GM23338 (cell line): ENCODE measurements at regions not wholly inside any gene's neighbourhood (a gene's known extent, or its start where the extent isn't known, plus 50 kb on each side); places are given as distances from the start of the nearest gene placed in this dataset.

Experiments used
- ATAC-seq: fragments of 200-7000 bp; cut with Tn5 transposase; 3 replicates; pipeline ENCODE4 v1.9.1; 2020
- DNase-seq: peaks from one replicate; pipeline ENCODE4 v3.0.0-alpha.2; 2015; ENCODE audit warnings: low spot score
- H2AFZ ChIP-seq: fragments of 200-600 bp; sonication (generic); 2 replicates; pipeline ENCODE4 v1.8.0; 2016; ENCODE audit warnings: antibody characterized with exemption, mild to moderate bottlenecking, moderate library complexity
- H3F3A ChIP-seq: fragments of 200-600 bp; sonication (generic); replicated peaks from 2 replicates; pipeline ENCODE4 v1.8.0; 2017; ENCODE audit warnings: antibody characterized with exemption, mixed run types, low read depth
- H3K27ac ChIP-seq: fragments of 200-600 bp; sonication (generic); 2 replicates; pipeline ENCODE4 v1.6.1; 2016; ENCODE audit warnings: low read depth
- H3K27me3 ChIP-seq: fragments of 200-600 bp; sonication (generic); 2 replicates; pipeline ENCODE4 v1.8.0; 2016; ENCODE audit warnings: mild to moderate bottlenecking, mixed run types, moderate library complexity; ENCODE audit not compliant: insufficient read depth
- H3K36me3 ChIP-seq: fragments of 200-600 bp; sonication (generic); 2 replicates; pipeline ENCODE4 v1.8.0; 2016; ENCODE audit warnings: mild to moderate bottlenecking; ENCODE audit not compliant: insufficient read depth
- H3K4me1 ChIP-seq: fragments of 200-600 bp; sonication (generic); 2 replicates; pipeline ENCODE4 v1.8.0; 2016; ENCODE audit warnings: mild to moderate bottlenecking, moderate library complexity; ENCODE audit not compliant: insufficient read depth
- H3K4me2 ChIP-seq: fragments of 200-600 bp; sonication (generic); 2 replicates; pipeline ENCODE4 v1.7.1; 2017; ENCODE audit warnings: mixed run types
- H3K4me3 ChIP-seq: fragments of 200-600 bp; sonication (generic); 2 replicates; pipeline ENCODE4 v1.6.1; 2016; ENCODE audit warnings: mixed run types
- H3K79me2 ChIP-seq: fragments of 200-600 bp; sonication (generic); replicated peaks from 2 replicates; pipeline ENCODE4 v1.8.0; 2017; ENCODE audit warnings: mild to moderate bottlenecking; ENCODE audit not compliant: insufficient read depth
- H3K9me2 ChIP-seq: fragments of 200-600 bp; sonication (generic); 2 replicates; pipeline ENCODE4 v1.8.0; 2017; ENCODE audit not compliant: insufficient read depth
- H4K20me1 ChIP-seq: fragments of 200-600 bp; sonication (generic); replicated peaks from 2 replicates; pipeline ENCODE4 v1.8.0; 2017; ENCODE audit warnings: mild to moderate bottlenecking; ENCODE audit not compliant: insufficient read depth
- H3K27ac Mint-ChIP-seq: 2 replicates; pipeline ENCODE4 v1.8.0; 2020; ENCODE audit warnings: inconsistent platforms, mild to moderate bottlenecking, moderate library complexity, mixed read lengths
- H3K27me3 Mint-ChIP-seq: 3 replicates; pipeline ENCODE4 v1.8.0; 2022; ENCODE audit warnings: low read depth, mild to moderate bottlenecking, moderate library complexity, mixed read lengths, inconsistent platforms; ENCODE audit not compliant: insufficient read depth, poor library complexity
- H3K36me3 Mint-ChIP-seq: 3 replicates; pipeline ENCODE4 v1.8.0; 2021; ENCODE audit warnings: low read depth, mild to moderate bottlenecking, inconsistent platforms, moderate library complexity, mixed read lengths
- H3K4me1 Mint-ChIP-seq: 3 replicates; pipeline ENCODE4 v1.8.0; 2020; ENCODE audit warnings: mild to moderate bottlenecking, inconsistent platforms, mixed read lengths
- H3K4me3 Mint-ChIP-seq: 3 replicates; pipeline ENCODE4 v1.8.0; 2021; ENCODE audit warnings: moderate library complexity, mild to moderate bottlenecking, inconsistent platforms, mixed read lengths
- H3K9me3 Mint-ChIP-seq: 3 replicates; pipeline ENCODE4 v1.8.0; 2020; ENCODE audit warnings: moderate library complexity, mild to moderate bottlenecking, inconsistent platforms, mixed read lengths
- CREB1 ChIP-seq: fragments of 250-450 bp; sonication (Bioruptor Pico); IDR thresholded peaks from 2 replicates; pipeline ENCODE4 v1.5.0; 2020; ENCODE audit warnings: low read depth, mild to moderate bottlenecking, moderate library complexity
- EZH2 ChIP-seq: fragments of 200-600 bp; sonication (generic); IDR thresholded peaks from one replicate; pipeline ENCODE4 v1.8.0; 2017; ENCODE audit warnings: antibody characterized with exemption, mild to moderate bottlenecking, low read depth; ENCODE audit not compliant: unreplicated experiment
- JUNB ChIP-seq: IDR thresholded peaks from one replicate; pipeline ENCODE4 v1.6.1; 2016; ENCODE audit warnings: antibody characterized with exemption; ENCODE audit not compliant: unreplicated experiment
- POLR2AphosphoS5 ChIP-seq: IDR thresholded peaks from 2 replicates; pipeline ENCODE4 v1.6.1; 2016; ENCODE audit warnings: antibody characterized with exemption, low read depth
- STAT1 ChIP-seq: IDR thresholded peaks from one replicate; pipeline ENCODE4 v1.6.1; 2016; ENCODE audit warnings: antibody characterized with exemption; ENCODE audit not compliant: unreplicated experiment
- ZNF114 ChIP-seq: fragments of 250-450 bp; sonication (Bioruptor Pico); IDR thresholded peaks from 2 replicates; pipeline ENCODE4 v1.5.0; 2020; ENCODE audit warnings: mild to moderate bottlenecking, moderate library complexity
- ZNF331 ChIP-seq: fragments of 250-450 bp; sonication (Bioruptor Pico); IDR thresholded peaks from 2 replicates; pipeline ENCODE4 v1.5.0; 2020; ENCODE audit warnings: low read depth, mild to moderate bottlenecking, moderate library complexity
- TF ChIP-seq, protein P1 (sequence below): fragments of 250-450 bp; sonication (Bioruptor Pico); IDR thresholded peaks from 2 replicates; pipeline ENCODE4 v1.5.0; 2020; ENCODE audit warnings: mild to moderate bottlenecking, moderate library complexity
- TF ChIP-seq, protein P2 (sequence below): IDR thresholded peaks from one replicate; pipeline ENCODE4 v1.6.1; 2018; ENCODE audit warnings: antibody characterized with exemption; ENCODE audit not compliant: unreplicated experiment
- TF ChIP-seq, protein P3 (sequence below): IDR thresholded peaks from 2 replicates; pipeline ENCODE4 v1.6.1; 2016; ENCODE audit warnings: antibody characterized with exemption

DNA sequence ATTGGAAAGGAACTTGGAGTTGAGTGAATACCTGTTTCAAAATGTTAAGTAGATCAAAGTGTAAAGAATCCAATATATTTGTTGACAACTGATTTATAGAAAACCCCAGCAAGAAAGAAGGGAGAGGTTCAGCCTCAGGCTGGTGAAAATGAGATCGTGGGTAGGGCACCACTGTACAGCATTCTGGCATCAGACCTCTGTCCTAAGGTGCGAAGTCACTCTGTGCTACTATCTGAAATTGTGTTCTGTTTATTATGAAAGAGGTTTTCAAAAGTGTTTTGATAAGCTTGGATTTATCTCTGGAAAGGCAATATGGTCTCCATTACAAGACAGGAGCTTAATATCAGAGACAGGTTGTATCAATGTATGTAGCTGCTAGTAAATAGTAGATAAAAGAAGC is 80.5 kb upstream of the MAP4K3 start:
- H3K27me3 ChIP-seq, result no peaks in the 10 kb centered on the region
- H3K4me2 ChIP-seq, result peak overlapping the region; percentile 29; the same call in 1 of the 2 replicates
- peak overlapping the region; percentile 94 for H3K27ac ChIP-seq
- TF ChIP-seq JUNB, result no peak
- TF ChIP-seq POLR2AphosphoS5, result no peak
- TF ChIP-seq ZNF331 (CRISPR knock-in tag), result no peak
- no peak for TF ChIP-seq CREB1 (CRISPR knock-in tag)
- no peak for TF ChIP-seq ZNF114 (CRISPR knock-in tag)
- H3K36me3 ChIP-seq, result peaks cover 22% of the 10 kb centered on the region
- Mint-ChIP-seq H3K36me3 (peaks cover 38% of the 10 kb centered on the region), H3K4me3 (no peak overlapping the region; the same call in 2 of the 3 replicates), H3K4me1 (peaks cover 46% of the 10 kb centered on the region), H3K27ac (no peak overlapping the region), H3K9me3 (peaks cover 27% of the 10 kb centered on the region), H3K27me3 (peaks cover 12% of the 10 kb centered on the region)
- ATAC-seq (no peak), DNase-seq (no peak)
- peaks cover 14% of the 10 kb centered on the region; the same call in 1 of the 2 replicates for H3F3A ChIP-seq
- no peak overlapping the region for H3K4me3 ChIP-seq
- H4K20me1 ChIP-seq, result no peaks in the 10 kb centered on the region
- peaks cover 36% of the 10 kb centered on the region for H3K4me1 ChIP-seq
- H2AFZ ChIP-seq, result no peak overlapping the region
- H3K79me2 ChIP-seq, result no peaks in the 10 kb centered on the region
- no peaks in the 10 kb centered on the region; the same call in 1 of the 2 replicates for H3K9me2 ChIP-seq

DNA sequence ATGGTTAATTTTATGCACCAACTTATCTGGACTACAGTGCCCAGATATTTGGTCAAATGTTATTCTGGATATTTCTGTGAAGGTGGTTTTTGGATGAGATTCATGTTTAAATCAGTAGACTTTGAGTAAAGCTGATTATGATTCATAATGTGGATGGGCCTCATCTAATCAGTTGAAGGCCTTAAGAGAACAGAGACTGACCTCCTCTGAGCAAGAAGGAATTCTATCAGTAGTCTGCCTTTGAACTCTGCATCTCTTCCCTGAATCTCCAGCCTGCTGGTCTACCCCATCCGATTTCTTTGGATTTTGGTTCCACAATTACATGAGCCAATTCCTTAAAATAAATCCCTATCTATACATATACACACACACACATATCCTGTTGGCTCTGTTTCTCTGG is 82.8 kb upstream of the MAP4K3 start:
- no peak overlapping the region for H3K4me3 Mint-ChIP-seq
- Histone ChIP-seq H3K27me3 (no peaks in the 10 kb centered on the region), H3K9me2 (no peaks in the 10 kb centered on the region; the same call in 1 of the 2 replicates), H3K4me1 (peaks cover 39% of the 10 kb centered on the region), H2AFZ (no peak overlapping the region), H3K4me2 (no peak overlapping the region), H3K36me3 (peaks cover 24% of the 10 kb centered on the region), H3K79me2 (no peaks in the 10 kb centered on the region), H4K20me1 (no peaks in the 10 kb centered on the region), H3K4me3 (no peak overlapping the region), H3K27ac (no peak overlapping the region), H3F3A (peaks cover 8% of the 10 kb centered on the region; the same call in 1 of the 2 replicates)
- no peak for ATAC-seq
- H3K4me1 Mint-ChIP-seq, result peaks cover 37% of the 10 kb centered on the region
- peaks cover 7% of the 10 kb centered on the region for H3K27me3 Mint-ChIP-seq
- H3K9me3 Mint-ChIP-seq, result peaks cover 28% of the 10 kb centered on the region
- peaks cover 48% of the 10 kb centered on the region for H3K36me3 Mint-ChIP-seq
- H3K27ac Mint-ChIP-seq, result no peak overlapping the region
- no peak for DNase-seq
- TF ChIP-seq EZH2 (no peak), POLR2AphosphoS5 (no peak), JUNB (no peak), STAT1 (no peak), ZNF331 (CRISPR knock-in tag) (no peak), ZNF114 (CRISPR knock-in tag) (no peak), CREB1 (CRISPR knock-in tag) (no peak)
- TF ChIP-seq, protein P1, sequence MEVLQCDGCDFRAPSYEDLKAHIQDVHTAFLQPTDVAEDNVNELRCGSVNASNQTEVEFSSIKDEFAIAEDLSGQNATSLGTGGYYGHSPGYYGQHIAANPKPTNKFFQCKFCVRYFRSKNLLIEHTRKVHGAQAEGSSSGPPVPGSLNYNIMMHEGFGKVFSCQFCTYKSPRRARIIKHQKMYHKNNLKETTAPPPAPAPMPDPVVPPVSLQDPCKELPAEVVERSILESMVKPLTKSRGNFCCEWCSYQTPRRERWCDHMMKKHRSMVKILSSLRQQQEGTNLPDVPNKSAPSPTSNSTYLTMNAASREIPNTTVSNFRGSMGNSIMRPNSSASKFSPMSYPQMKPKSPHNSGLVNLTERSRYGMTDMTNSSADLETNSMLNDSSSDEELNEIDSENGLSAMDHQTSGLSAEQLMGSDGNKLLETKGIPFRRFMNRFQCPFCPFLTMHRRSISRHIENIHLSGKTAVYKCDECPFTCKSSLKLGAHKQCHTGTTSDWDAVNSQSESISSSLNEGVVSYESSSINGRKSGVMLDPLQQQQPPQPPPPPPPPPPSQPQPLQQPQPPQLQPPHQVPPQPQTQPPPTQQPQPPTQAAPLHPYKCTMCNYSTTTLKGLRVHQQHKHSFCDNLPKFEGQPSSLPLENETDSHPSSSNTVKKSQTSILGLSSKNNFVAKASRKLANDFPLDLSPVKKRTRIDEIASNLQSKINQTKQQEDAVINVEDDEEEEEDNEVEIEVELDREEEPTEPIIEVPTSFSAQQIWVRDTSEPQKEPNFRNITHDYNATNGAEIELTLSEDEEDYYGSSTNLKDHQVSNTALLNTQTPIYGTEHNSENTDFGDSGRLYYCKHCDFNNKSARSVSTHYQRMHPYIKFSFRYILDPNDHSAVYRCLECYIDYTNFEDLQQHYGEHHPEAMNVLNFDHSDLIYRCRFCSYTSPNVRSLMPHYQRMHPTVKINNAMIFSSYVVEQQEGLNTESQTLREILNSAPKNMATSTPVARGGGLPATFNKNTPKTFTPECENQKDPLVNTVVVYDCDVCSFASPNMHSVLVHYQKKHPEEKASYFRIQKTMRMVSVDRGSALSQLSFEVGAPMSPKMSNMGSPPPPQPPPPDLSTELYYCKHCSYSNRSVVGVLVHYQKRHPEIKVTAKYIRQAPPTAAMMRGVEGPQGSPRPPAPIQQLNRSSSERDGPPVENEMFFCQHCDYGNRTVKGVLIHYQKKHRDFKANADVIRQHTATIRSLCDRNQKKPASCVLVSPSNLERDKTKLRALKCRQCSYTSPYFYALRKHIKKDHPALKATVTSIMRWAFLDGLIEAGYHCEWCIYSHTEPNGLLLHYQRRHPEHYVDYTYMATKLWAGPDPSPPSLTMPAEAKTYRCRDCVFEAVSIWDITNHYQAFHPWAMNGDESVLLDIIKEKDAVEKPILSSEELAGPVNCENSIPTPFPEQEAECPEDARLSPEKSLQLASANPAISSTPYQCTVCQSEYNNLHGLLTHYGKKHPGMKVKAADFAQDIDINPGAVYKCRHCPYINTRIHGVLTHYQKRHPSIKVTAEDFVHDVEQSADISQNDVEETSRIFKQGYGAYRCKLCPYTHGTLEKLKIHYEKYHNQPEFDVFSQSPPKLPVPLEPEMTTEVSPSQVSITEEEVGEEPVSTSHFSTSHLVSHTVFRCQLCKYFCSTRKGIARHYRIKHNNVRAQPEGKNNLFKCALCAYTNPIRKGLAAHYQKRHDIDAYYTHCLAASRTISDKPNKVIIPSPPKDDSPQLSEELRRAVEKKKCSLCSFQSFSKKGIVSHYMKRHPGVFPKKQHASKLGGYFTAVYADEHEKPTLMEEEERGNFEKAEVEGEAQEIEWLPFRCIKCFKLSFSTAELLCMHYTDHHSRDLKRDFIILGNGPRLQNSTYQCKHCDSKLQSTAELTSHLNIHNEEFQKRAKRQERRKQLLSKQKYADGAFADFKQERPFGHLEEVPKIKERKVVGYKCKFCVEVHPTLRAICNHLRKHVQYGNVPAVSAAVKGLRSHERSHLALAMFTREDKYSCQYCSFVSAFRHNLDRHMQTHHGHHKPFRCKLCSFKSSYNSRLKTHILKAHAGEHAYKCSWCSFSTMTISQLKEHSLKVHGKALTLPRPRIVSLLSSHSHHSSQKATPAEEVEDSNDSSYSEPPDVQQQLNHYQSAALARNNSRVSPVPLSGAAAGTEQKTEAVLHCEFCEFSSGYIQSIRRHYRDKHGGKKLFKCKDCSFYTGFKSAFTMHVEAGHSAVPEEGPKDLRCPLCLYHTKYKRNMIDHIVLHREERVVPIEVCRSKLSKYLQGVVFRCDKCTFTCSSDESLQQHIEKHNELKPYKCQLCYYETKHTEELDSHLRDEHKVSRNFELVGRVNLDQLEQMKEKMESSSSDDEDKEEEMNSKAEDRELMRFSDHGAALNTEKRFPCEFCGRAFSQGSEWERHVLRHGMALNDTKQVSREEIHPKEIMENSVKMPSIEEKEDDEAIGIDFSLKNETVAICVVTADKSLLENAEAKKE (CRISPR knock-in tag), result no peak
- TF ChIP-seq, protein P2, sequence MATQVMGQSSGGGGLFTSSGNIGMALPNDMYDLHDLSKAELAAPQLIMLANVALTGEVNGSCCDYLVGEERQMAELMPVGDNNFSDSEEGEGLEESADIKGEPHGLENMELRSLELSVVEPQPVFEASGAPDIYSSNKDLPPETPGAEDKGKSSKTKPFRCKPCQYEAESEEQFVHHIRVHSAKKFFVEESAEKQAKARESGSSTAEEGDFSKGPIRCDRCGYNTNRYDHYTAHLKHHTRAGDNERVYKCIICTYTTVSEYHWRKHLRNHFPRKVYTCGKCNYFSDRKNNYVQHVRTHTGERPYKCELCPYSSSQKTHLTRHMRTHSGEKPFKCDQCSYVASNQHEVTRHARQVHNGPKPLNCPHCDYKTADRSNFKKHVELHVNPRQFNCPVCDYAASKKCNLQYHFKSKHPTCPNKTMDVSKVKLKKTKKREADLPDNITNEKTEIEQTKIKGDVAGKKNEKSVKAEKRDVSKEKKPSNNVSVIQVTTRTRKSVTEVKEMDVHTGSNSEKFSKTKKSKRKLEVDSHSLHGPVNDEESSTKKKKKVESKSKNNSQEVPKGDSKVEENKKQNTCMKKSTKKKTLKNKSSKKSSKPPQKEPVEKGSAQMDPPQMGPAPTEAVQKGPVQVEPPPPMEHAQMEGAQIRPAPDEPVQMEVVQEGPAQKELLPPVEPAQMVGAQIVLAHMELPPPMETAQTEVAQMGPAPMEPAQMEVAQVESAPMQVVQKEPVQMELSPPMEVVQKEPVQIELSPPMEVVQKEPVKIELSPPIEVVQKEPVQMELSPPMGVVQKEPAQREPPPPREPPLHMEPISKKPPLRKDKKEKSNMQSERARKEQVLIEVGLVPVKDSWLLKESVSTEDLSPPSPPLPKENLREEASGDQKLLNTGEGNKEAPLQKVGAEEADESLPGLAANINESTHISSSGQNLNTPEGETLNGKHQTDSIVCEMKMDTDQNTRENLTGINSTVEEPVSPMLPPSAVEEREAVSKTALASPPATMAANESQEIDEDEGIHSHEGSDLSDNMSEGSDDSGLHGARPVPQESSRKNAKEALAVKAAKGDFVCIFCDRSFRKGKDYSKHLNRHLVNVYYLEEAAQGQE, result no peak
- TF ChIP-seq, protein P3, sequence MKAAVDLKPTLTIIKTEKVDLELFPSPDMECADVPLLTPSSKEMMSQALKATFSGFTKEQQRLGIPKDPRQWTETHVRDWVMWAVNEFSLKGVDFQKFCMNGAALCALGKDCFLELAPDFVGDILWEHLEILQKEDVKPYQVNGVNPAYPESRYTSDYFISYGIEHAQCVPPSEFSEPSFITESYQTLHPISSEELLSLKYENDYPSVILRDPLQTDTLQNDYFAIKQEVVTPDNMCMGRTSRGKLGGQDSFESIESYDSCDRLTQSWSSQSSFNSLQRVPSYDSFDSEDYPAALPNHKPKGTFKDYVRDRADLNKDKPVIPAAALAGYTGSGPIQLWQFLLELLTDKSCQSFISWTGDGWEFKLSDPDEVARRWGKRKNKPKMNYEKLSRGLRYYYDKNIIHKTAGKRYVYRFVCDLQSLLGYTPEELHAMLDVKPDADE, result no peak
